ENCODE measurements at regions not wholly inside any gene's neighbourhood (a gene's known extent, or its start where the extent isn't known, plus 50 kb on each side); places are given as distances from the start of the nearest gene placed in this dataset.

DNA sequence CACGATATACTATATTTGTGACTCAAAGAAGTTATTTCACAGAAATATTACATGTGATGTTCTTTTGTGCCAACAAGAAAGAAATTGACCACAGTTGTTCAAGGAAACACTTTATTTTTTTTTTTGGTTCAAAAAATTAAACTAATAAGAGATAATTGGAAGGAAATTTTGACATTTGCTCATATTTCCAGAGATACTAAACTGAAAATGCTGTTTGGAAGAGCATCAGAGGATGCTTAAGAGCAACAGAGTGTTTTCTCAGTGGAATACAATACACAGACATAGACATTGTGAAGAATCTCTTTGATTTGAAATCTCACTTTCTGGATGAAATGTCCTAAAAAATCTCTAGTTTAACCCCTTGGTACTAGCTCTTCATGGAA lies 760.4 kb upstream of the CXADR start:
- Histone ChIP-seq H3K9ac (ENCODE audit: insufficient read depth in 1 of 2, low read length in 2 of 2) (no peak overlapping the region), H3K4me1 (ENCODE audit: control insufficient read depth in 5 of 5, insufficient read depth in 5 of 5, low read length in 5 of 5) (peaks cover 0 to 4% (median 0%) of the 10 kb centered on the region in 5 donors), H3K4me3 (no peak overlapping the region), H3K36me3 (ENCODE audit: control insufficient read depth in 4 of 4, insufficient read depth in 4 of 4, low read length in 4 of 4) (no peaks in the 10 kb centered on the region), H3K27me3 (ENCODE audit: control insufficient read depth in 3 of 3, insufficient read depth in 3 of 3, low read length in 2 of 3) (no peaks in the 10 kb centered on the region), H3K9me3 (ENCODE audit: control insufficient read depth in 4 of 4, insufficient read depth in 3 of 4, low read length in 3 of 4) (no peaks in the 10 kb centered on the region), H3K27ac (ENCODE audit: low read depth in 1 of 2, low read length in 1 of 2) (no peak overlapping the region)
- no peak for TF ChIP-seq CTCF (IDR thresholded peaks at IDR 0.05; ENCODE audit: control extremely low read depth, extremely low read depth)
- ATAC-seq (ENCODE audit: insufficient read depth, low FRiP score), result no peak
- 83 to 87% methylated on average over 1 of the region's 1 CpG for WGBS, 2 donors
- DNase-seq, result no peak

GRCh38 chr21:16755061-16755460 lies 757.8 kb upstream of the CXADR start:
- Histone ChIP-seq H3K9me3 (ENCODE audit: control insufficient read depth in 4 of 4, insufficient read depth in 3 of 4, low read length in 3 of 4) (no peaks in the 10 kb centered on the region), H3K4me1 (ENCODE audit: control insufficient read depth in 5 of 5, insufficient read depth in 5 of 5, low read length in 5 of 5) (peaks cover 0 to 4% (median 0%) of the 10 kb centered on the region in 5 donors), H3K4me3 (no peak overlapping the region), H3K36me3 (ENCODE audit: control insufficient read depth in 4 of 4, insufficient read depth in 4 of 4, low read length in 4 of 4) (no peaks in the 10 kb centered on the region), H3K27ac (ENCODE audit: low read depth in 1 of 2, low read length in 1 of 2) (no peak overlapping the region), H3K27me3 (ENCODE audit: control insufficient read depth in 3 of 3, insufficient read depth in 3 of 3, low read length in 2 of 3) (no peaks in the 10 kb centered on the region), H3K9ac (ENCODE audit: insufficient read depth in 1 of 2, low read length in 2 of 2) (no peak overlapping the region)
- ATAC-seq (ENCODE audit: insufficient read depth, low FRiP score) (no peak), DNase-seq (no peak)
- TF ChIP-seq CTCF (IDR thresholded peaks at IDR 0.05; ENCODE audit: control extremely low read depth, extremely low read depth), result no peak

GRCh38 chr21:16767201-16767600 lies 745.6 kb upstream of the CXADR start:
- H3K4me1 ChIP-seq (ENCODE audit: control insufficient read depth in 5 of 5, insufficient read depth in 5 of 5, low read length in 5 of 5), result no peaks in the 10 kb centered on the region
- H3K9ac ChIP-seq (ENCODE audit: insufficient read depth in 1 of 2, low read length in 2 of 2), result no peak overlapping the region
- WGBS, 2 donors, result 87 to 88% methylated on average over 2 of the region's 2 CpGs
- DNase-seq, result no peak
- no peak overlapping the region for H3K27ac ChIP-seq (ENCODE audit: low read depth in 1 of 2, low read length in 1 of 2)
- H3K4me3 ChIP-seq, result no peak overlapping the region
- no peak for TF ChIP-seq CTCF (IDR thresholded peaks at IDR 0.05; ENCODE audit: control extremely low read depth, extremely low read depth)
- H3K27me3 ChIP-seq (ENCODE audit: control insufficient read depth in 3 of 3, insufficient read depth in 3 of 3, low read length in 2 of 3), result no peaks in the 10 kb centered on the region
- H3K36me3 ChIP-seq (ENCODE audit: control insufficient read depth in 4 of 4, insufficient read depth in 4 of 4, low read length in 4 of 4), result no peaks in the 10 kb centered on the region
- ATAC-seq (ENCODE audit: insufficient read depth, low FRiP score), result no peak
- H3K9me3 ChIP-seq (ENCODE audit: control insufficient read depth in 4 of 4, insufficient read depth in 3 of 4, low read length in 3 of 4), result no peaks in the 10 kb centered on the region

- 88 to 89% methylated on average over 3 of the region's 3 CpGs for WGBS, 2 donors
- no peaks in the 10 kb centered on the region for H3K9me3 ChIP-seq (ENCODE audit: control insufficient read depth in 4 of 4, insufficient read depth in 3 of 4, low read length in 3 of 4)
- no peak for ATAC-seq (ENCODE audit: insufficient read depth, low FRiP score)
- H3K27me3 ChIP-seq (ENCODE audit: control insufficient read depth in 3 of 3, insufficient read depth in 3 of 3, low read length in 2 of 3), result no peaks in the 10 kb centered on the region
- no peaks in the 10 kb centered on the region for H3K36me3 ChIP-seq (ENCODE audit: control insufficient read depth in 4 of 4, insufficient read depth in 4 of 4, low read length in 4 of 4)
- TF ChIP-seq CTCF (IDR thresholded peaks at IDR 0.05; ENCODE audit: control extremely low read depth, extremely low read depth), result no peak
- no peaks in the 10 kb centered on the region for H3K4me1 ChIP-seq (ENCODE audit: control insufficient read depth in 5 of 5, insufficient read depth in 5 of 5, low read length in 5 of 5)
- no peak overlapping the region for H3K9ac ChIP-seq (ENCODE audit: insufficient read depth in 1 of 2, low read length in 2 of 2)
- no peak overlapping the region for H3K4me3 ChIP-seq
- DNase-seq, result no peak
- no peak overlapping the region for H3K27ac ChIP-seq (ENCODE audit: low read depth in 1 of 2, low read length in 1 of 2)
Measured at GRCh38 chr21:16768096-16768495, 744.7 kb upstream of the CXADR start.

Data from lung (tissue), 11 donors.